ENCODE measurements at regions not wholly inside any gene's neighbourhood (a gene's known extent, or its start where the extent isn't known, plus 50 kb on each side); places are given as distances from the start of the nearest gene placed in this dataset.

- no peak for FAIRE-seq
Measured at GRCh38 chr13:34853161-34853560, 88.9 kb upstream of the NBEA start.

- FAIRE-seq, result no peak
Measured at GRCh38 chr13:34857558-34858325, 84.3 kb upstream of the NBEA start.

- FAIRE-seq, result no peak
Measured at GRCh38 chr13:34862311-34862710, 79.8 kb upstream of the NBEA start.

- FAIRE-seq, result no peak
Measured at GRCh38 chr13:34862716-34863115, 79.4 kb upstream of the NBEA start.

- no peak for FAIRE-seq
Measured at GRCh38 chr13:34863360-34864135, 78.5 kb upstream of the NBEA start.

- no peak for FAIRE-seq
Measured at GRCh38 chr13:34864671-34865070, 77.4 kb upstream of the NBEA start.

GRCh38 chr13:34867590-34867989 lies 74.5 kb upstream of the NBEA start:
- no peak for FAIRE-seq

- FAIRE-seq, result no peak
Measured at GRCh38 chr13:34868733-34869132, 73.3 kb upstream of the NBEA start.

- FAIRE-seq, result no peak
Measured at GRCh38 chr13:34869696-34870095, 72.4 kb upstream of the NBEA start.

- FAIRE-seq, result no peak
Measured at GRCh38 chr13:34878329-34878728, 63.7 kb upstream of the NBEA start.

GRCh38 chr13:34879851-34880250 lies 62.2 kb upstream of the NBEA start:
- no peak for FAIRE-seq

- FAIRE-seq, result no peak
Measured at GRCh38 chr13:34881494-34881893, 60.6 kb upstream of the NBEA start.

GRCh38 chr13:34883396-34883795 lies 58.7 kb upstream of the NBEA start:
- FAIRE-seq, result no peak

GRCh38 chr13:34884366-34884765 lies 57.7 kb upstream of the NBEA start:
- FAIRE-seq, result no peak

- no peak for FAIRE-seq
Measured at GRCh38 chr13:34886121-34886875, 55.8 kb upstream of the NBEA start.

- no peak for FAIRE-seq
Measured at GRCh38 chr13:34886987-34887386, 55.1 kb upstream of the NBEA start.
